AG09309 (cell line): ENCODE measurements at regions not wholly inside any gene's neighbourhood (a gene's known extent, or its start where the extent isn't known, plus 50 kb on each side); places are given as distances from the start of the nearest gene placed in this dataset.

ENCODE experiments used
- DNase-seq: peaks from one replicate; pipeline ENCODE4 v3.0.0-alpha.2; 2010; ENCODE audit warnings: low read depth
- H3K4me3 ChIP-seq: 2 replicates; pipeline ENCODE4 v1.5.1; 2011; ENCODE audit warnings: mild to moderate bottlenecking, low read depth, low read length, moderate library complexity; ENCODE audit not compliant: control insufficient read depth
- CTCF ChIP-seq: IDR thresholded peaks from 2 replicates; pipeline ENCODE4 v1.5.1; 2011; ENCODE audit warnings: mild to moderate bottlenecking, low read depth, low read length, inconsistent platforms; ENCODE audit not compliant: insufficient read depth, control insufficient read depth; ENCODE audit errors: missing control alignments

GRCh38 chr20:62583424-62583920 is 58.8 kb upstream of the SLCO4A1 start:
- no peak overlapping the region for H3K4me3 ChIP-seq
- no peak for DNase-seq
- peak; percentile 40 for TF ChIP-seq CTCF

- TF ChIP-seq CTCF: no peak
- no peak for DNase-seq
- H3K4me3 ChIP-seq: no peak overlapping the region
Measured at GRCh38 chr20:62584671-62585460, 57.4 kb upstream of the SLCO4A1 start.

GRCh38 chr20:62585461-62585970 is 56.8 kb upstream of the SLCO4A1 start:
- no peak for TF ChIP-seq CTCF
- DNase-seq: no peak
- H3K4me3 ChIP-seq: no peak overlapping the region

GRCh38 chr20:62586799-62587198 is 55.5 kb upstream of the SLCO4A1 start:
- DNase-seq: no peak
- no peak overlapping the region for H3K4me3 ChIP-seq
- TF ChIP-seq CTCF: no peak

GRCh38 chr20:62587757-62588402 is 54.4 kb upstream of the SLCO4A1 start:
- no peak for DNase-seq
- no peak for TF ChIP-seq CTCF
- H3K4me3 ChIP-seq: no peak overlapping the region

GRCh38 chr20:62588458-62589149 is 53.7 kb upstream of the SLCO4A1 start:
- H3K4me3 ChIP-seq: no peak overlapping the region
- DNase-seq: no peak
- no peak for TF ChIP-seq CTCF
